Activated naive CD4-positive, alpha-beta T cell treated with anti-CD3 and anti-CD28 coated beads, Interleukin-2, amount 50 U/mL, for 72 hours (primary cell): ENCODE measurements at regions not wholly inside any gene's neighbourhood (a gene's known extent, or its start where the extent isn't known, plus 50 kb on each side); places are given as distances from the start of the nearest gene placed in this dataset.

Experiments used
- ATAC-seq, 2 donors: fragments of 150-1000 bp; cut with Tn5 transposase; 2 replicates each; pipeline ENCODE4 v1.10.0; 2021; ENCODE audit warnings: mild to moderate bottlenecking in 2 of 2, moderate library complexity in 2 of 2
- DNase-seq, 2 donors: peaks; one replicate each; pipeline ENCODE4 v3.0.0; 2021 to 2022; ENCODE audit warnings: low spot score in 2 of 2
- H3K27ac Mint-ChIP-seq, 2 donors: one replicate each; pipeline ENCODE4 v1.8.0; 2022; ENCODE audit warnings: mild to moderate bottlenecking in 2 of 2, mixed read lengths in 2 of 2
- H3K36me3 Mint-ChIP-seq, 2 donors: one replicate each; pipeline ENCODE4 v1.8.0; 2022; ENCODE audit warnings: mixed read lengths in 2 of 2
- H3K9me3 Mint-ChIP-seq, 2 donors: one replicate each; pipeline ENCODE4 v1.8.0; 2022; ENCODE audit warnings: mixed read lengths in 2 of 2

GRCh38 chr2:61774351-61774750 is 79.5 kb downstream of the FAM161A start:
- H3K9me3 Mint-ChIP-seq = no peaks in the 10 kb centered on the region
- H3K36me3 Mint-ChIP-seq = no peaks in the 10 kb centered on the region
- no peak overlapping the region for H3K27ac Mint-ChIP-seq
- DNase-seq = no peak
- no peak for ATAC-seq

- no peaks in the 10 kb centered on the region for H3K36me3 Mint-ChIP-seq
- no peak overlapping the region for H3K27ac Mint-ChIP-seq
- no peak for DNase-seq
- no peaks in the 10 kb centered on the region for H3K9me3 Mint-ChIP-seq
- no peak for ATAC-seq
Observed at GRCh38 chr2:61771904-61772845, 81.7 kb downstream of the FAM161A start.

- H3K36me3 Mint-ChIP-seq = no peaks in the 10 kb centered on the region
- H3K27ac Mint-ChIP-seq = no peak overlapping the region
- ATAC-seq (no peak), DNase-seq (no peak)
- H3K9me3 Mint-ChIP-seq = no peaks in the 10 kb centered on the region
Observed at GRCh38 chr2:61770746-61771145, 83.1 kb downstream of the FAM161A start.

GRCh38 chr2:61770298-61770697 is 83.6 kb downstream of the FAM161A start:
- no peak overlapping the region for H3K27ac Mint-ChIP-seq
- ATAC-seq = no peak
- DNase-seq = no peak
- no peaks in the 10 kb centered on the region for H3K9me3 Mint-ChIP-seq
- H3K36me3 Mint-ChIP-seq = no peaks in the 10 kb centered on the region

- no peak for DNase-seq
- Mint-ChIP-seq H3K36me3 (peaks cover 4 to 8% of the 10 kb centered on the region in 2 donors), H3K9me3 (no peaks in the 10 kb centered on the region)
Observed at GRCh38 chr2:61769093-61769675, 84.7 kb downstream of the FAM161A start.

GRCh38 chr2:61764035-61764800 is 89.6 kb downstream of the FAM161A start:
- DNase-seq (peak; percentile 94 to 98), ATAC-seq (peak; percentile 98)
- Mint-ChIP-seq H3K27ac (peak overlapping the region; percentile 98), H3K36me3 (peaks cover 9 to 20% of the 10 kb centered on the region in 2 donors), H3K9me3 (no peaks in the 10 kb centered on the region)

More at GRCh38 chr2:61769093-61769675, 84.7 kb downstream of the FAM161A start:
- no peak overlapping the region for H3K27ac Mint-ChIP-seq
- no peak for ATAC-seq

- Mint-ChIP-seq H3K9me3 (no peaks in the 10 kb centered on the region), H3K27ac (peak overlapping the region; percentile 98), H3K36me3 (peaks cover 9 to 20% of the 10 kb centered on the region in 2 donors)
- peak; percentile 2 to 38 for ATAC-seq
- no peak for DNase-seq
Observed at GRCh38 chr2:61763605-61764034, 90.2 kb downstream of the FAM161A start.

GRCh38 chr2:61762292-61762691 is 91.6 kb downstream of the FAM161A start:
- peaks cover 9 to 20% of the 10 kb centered on the region in 2 donors for H3K36me3 Mint-ChIP-seq
- DNase-seq = no peak
- no peaks in the 10 kb centered on the region for H3K9me3 Mint-ChIP-seq
- peak overlapping the region; percentile 16 to 72 for H3K27ac Mint-ChIP-seq
- ATAC-seq = no peak

GRCh38 chr2:61759718-61760117 is 94.1 kb downstream of the FAM161A start:
- Mint-ChIP-seq H3K9me3 (peaks cover 4% of the 10 kb centered on the region in 2 donors), H3K36me3 (peaks cover 13 to 18% of the 10 kb centered on the region in 2 donors), H3K27ac (peak overlapping the region in 1 of 2 donors; percentile 69)
- DNase-seq (no peak), ATAC-seq (no peak)

GRCh38 chr2:61759005-61759404 is 94.9 kb downstream of the FAM161A start:
- no peak overlapping the region for H3K27ac Mint-ChIP-seq
- H3K36me3 Mint-ChIP-seq = peaks cover 10 to 11% of the 10 kb centered on the region in 2 donors
- ATAC-seq = no peak
- peaks cover 4% of the 10 kb centered on the region in 2 donors for H3K9me3 Mint-ChIP-seq
- DNase-seq = no peak

- peak in 1 of 2 donors; percentile 64 for ATAC-seq
- H3K9me3 Mint-ChIP-seq = peaks cover 4 to 8% of the 10 kb centered on the region in 2 donors
- no peak overlapping the region for H3K27ac Mint-ChIP-seq
- H3K36me3 Mint-ChIP-seq = peaks cover 4 to 10% of the 10 kb centered on the region in 2 donors
- DNase-seq = no peak
Observed at GRCh38 chr2:61758159-61758558, 95.7 kb downstream of the FAM161A start.

GRCh38 chr2:61753512-61753911 is 100.3 kb downstream of the FAM161A start:
- H3K9me3 Mint-ChIP-seq = peaks cover 4 to 11% of the 10 kb centered on the region in 2 donors
- ATAC-seq (no peak), DNase-seq (no peak)
- peaks cover 4 to 5% of the 10 kb centered on the region in 2 donors for H3K36me3 Mint-ChIP-seq
- no peak overlapping the region for H3K27ac Mint-ChIP-seq

- Mint-ChIP-seq H3K9me3 (peaks cover 0 to 6% of the 10 kb centered on the region in 2 donors), H3K27ac (peak overlapping the region in 1 of 2 donors; percentile 4), H3K36me3 (peaks cover 0 to 5% of the 10 kb centered on the region in 2 donors)
- DNase-seq = no peak
- ATAC-seq = no peak
Observed at GRCh38 chr2:61750624-61751023, 103.2 kb downstream of the FAM161A start.

GRCh38 chr2:61742955-61743354 is 110.9 kb downstream of the FAM161A start:
- no peaks in the 10 kb centered on the region for H3K9me3 Mint-ChIP-seq
- no peaks in the 10 kb centered on the region for H3K36me3 Mint-ChIP-seq
- DNase-seq (no peak), ATAC-seq (no peak)
- no peak overlapping the region for H3K27ac Mint-ChIP-seq

GRCh38 chr2:61737841-61738240 is 116.0 kb downstream of the FAM161A start:
- no peak for DNase-seq
- no peaks in the 10 kb centered on the region for H3K9me3 Mint-ChIP-seq
- no peak for ATAC-seq
- no peak overlapping the region for H3K27ac Mint-ChIP-seq
- no peaks in the 10 kb centered on the region for H3K36me3 Mint-ChIP-seq

GRCh38 chr2:61736953-61737352 is 116.9 kb downstream of the FAM161A start:
- ATAC-seq = no peak
- no peak for DNase-seq
- no peaks in the 10 kb centered on the region for H3K9me3 Mint-ChIP-seq
- no peaks in the 10 kb centered on the region for H3K36me3 Mint-ChIP-seq
- no peak overlapping the region for H3K27ac Mint-ChIP-seq

GRCh38 chr2:61733563-61733962 is 120.3 kb downstream of the FAM161A start:
- Mint-ChIP-seq H3K27ac (no peak overlapping the region), H3K36me3 (no peaks in the 10 kb centered on the region), H3K9me3 (no peaks in the 10 kb centered on the region)
- ATAC-seq = no peak
- DNase-seq = no peak
